Raji (cell line): ENCODE measurements at regions not wholly inside any gene's neighbourhood (a gene's known extent, or its start where the extent isn't known, plus 50 kb on each side); places are given as distances from the start of the nearest gene placed in this dataset.

Source experiments
- POLR2A ChIP-seq: IDR thresholded peaks from 2 replicates; pipeline ENCODE4 v1.6.1; 2011; ENCODE audit warnings: low read depth, low read length, control low read depth; ENCODE audit not compliant: insufficient read depth

GRCh38 chr13:90091611-90092010 lies 1255.9 kb upstream of the MIR17HG start:
- TF ChIP-seq POLR2A, result no peak

- TF ChIP-seq POLR2A, result no peak
Observed at GRCh38 chr13:90094357-90094756, 1253.1 kb upstream of the MIR17HG start.

GRCh38 chr13:90098577-90098976 lies 1248.9 kb upstream of the MIR17HG start:
- no peak for TF ChIP-seq POLR2A

GRCh38 chr13:90099847-90100246 lies 1247.6 kb upstream of the MIR17HG start:
- no peak for TF ChIP-seq POLR2A

GRCh38 chr13:90103099-90103784 lies 1244.2 kb upstream of the MIR17HG start:
- no peak for TF ChIP-seq POLR2A

- no peak for TF ChIP-seq POLR2A
Observed at GRCh38 chr13:90104764-90105163, 1242.7 kb upstream of the MIR17HG start.

- TF ChIP-seq POLR2A, result no peak
Observed at GRCh38 chr13:90105276-90105675, 1242.2 kb upstream of the MIR17HG start.

GRCh38 chr13:90105849-90106496 lies 1241.5 kb upstream of the MIR17HG start:
- no peak for TF ChIP-seq POLR2A

- TF ChIP-seq POLR2A, result no peak
Observed at GRCh38 chr13:90107661-90108060, 1239.8 kb upstream of the MIR17HG start.

- TF ChIP-seq POLR2A, result no peak
Observed at GRCh38 chr13:90108547-90108946, 1238.9 kb upstream of the MIR17HG start.

- TF ChIP-seq POLR2A, result no peak
Observed at GRCh38 chr13:90116121-90116520, 1231.4 kb upstream of the MIR17HG start.

- TF ChIP-seq POLR2A, result no peak
Observed at GRCh38 chr13:90118467-90119071, 1228.9 kb upstream of the MIR17HG start.

GRCh38 chr13:90120026-90120425 lies 1227.5 kb upstream of the MIR17HG start:
- TF ChIP-seq POLR2A, result no peak

- no peak for TF ChIP-seq POLR2A
Observed at GRCh38 chr13:90121784-90122183, 1225.7 kb upstream of the MIR17HG start.

- TF ChIP-seq POLR2A, result no peak
Observed at GRCh38 chr13:90122531-90122930, 1225.0 kb upstream of the MIR17HG start.

- no peak for TF ChIP-seq POLR2A
Observed at GRCh38 chr13:90135558-90135957, 1211.9 kb upstream of the MIR17HG start.
